ENCODE measurements at regions not wholly inside any gene's neighbourhood (a gene's known extent, or its start where the extent isn't known, plus 50 kb on each side); places are given as distances from the start of the nearest gene placed in this dataset.

GRCh38 chr2:16170675-16171424 lies 230.5 kb downstream of the MYCN start:
- no peak for DNase-seq (ENCODE audit: low spot score)

- DNase-seq (ENCODE audit: low spot score): no peak
These were observed 229.1 kb downstream of the MYCN start for GRCh38 chr2:16169381-16169960.

- DNase-seq (ENCODE audit: low spot score): no peak
These were observed 228.3 kb downstream of the MYCN start for GRCh38 chr2:16168506-16169264.

- no peak for DNase-seq (ENCODE audit: low spot score)
These were observed 227.6 kb downstream of the MYCN start for GRCh38 chr2:16167870-16168426.

- DNase-seq (ENCODE audit: low spot score): no peak
These were observed 227.1 kb downstream of the MYCN start for GRCh38 chr2:16167451-16167861.

- no peak for DNase-seq (ENCODE audit: low spot score)
These were observed 226.1 kb downstream of the MYCN start for GRCh38 chr2:16166327-16166981.

GRCh38 chr2:16165518-16166326 lies 225.4 kb downstream of the MYCN start:
- DNase-seq (ENCODE audit: low spot score): no peak

GRCh38 chr2:16162491-16163040 lies 222.2 kb downstream of the MYCN start:
- DNase-seq (ENCODE audit: low spot score): no peak

- no peak for DNase-seq (ENCODE audit: low spot score)
These were observed 221.6 kb downstream of the MYCN start for GRCh38 chr2:16161768-16162490.

GRCh38 chr2:16161085-16161565 lies 220.8 kb downstream of the MYCN start:
- DNase-seq (ENCODE audit: low spot score): no peak

- DNase-seq (ENCODE audit: low spot score): no peak
These were observed 220.1 kb downstream of the MYCN start for GRCh38 chr2:16160281-16161084.

- no peak for DNase-seq (ENCODE audit: low spot score)
These were observed 216.1 kb downstream of the MYCN start for GRCh38 chr2:16156411-16156810.

- no peak for DNase-seq (ENCODE audit: low spot score)
These were observed 215.4 kb downstream of the MYCN start for GRCh38 chr2:16155766-16156165.

- no peak for DNase-seq (ENCODE audit: low spot score)
These were observed 215.0 kb downstream of the MYCN start for GRCh38 chr2:16155366-16155765.

- no peak for DNase-seq (ENCODE audit: low spot score)
These were observed 214.3 kb downstream of the MYCN start for GRCh38 chr2:16154501-16155280.

- no peak for DNase-seq (ENCODE audit: low spot score)
These were observed 213.7 kb downstream of the MYCN start for GRCh38 chr2:16154061-16154460.

GRCh38 chr2:16153754-16154035 lies 213.3 kb downstream of the MYCN start:
- DNase-seq (ENCODE audit: low spot score): no peak

GRCh38 chr2:16152928-16153753 lies 212.8 kb downstream of the MYCN start:
- no peak for DNase-seq (ENCODE audit: low spot score)

All from CD4-positive, alpha-beta T cell treated with Interleukin-15 for 4 hours (primary cell).